GM19372 (cell line): ENCODE measurements at regions not wholly inside any gene's neighbourhood (a gene's known extent, or its start where the extent isn't known, plus 50 kb on each side); places are given as distances from the start of the nearest gene placed in this dataset.

Experiments
- ATAC-seq: cut with Tn5 transposase; IDR thresholded peaks from one replicate; pipeline ENCODE4 v1.9.1; 2021; ENCODE audit warnings: mild to moderate bottlenecking, low read depth, moderate library complexity; ENCODE audit not compliant: unreplicated experiment

DNA sequence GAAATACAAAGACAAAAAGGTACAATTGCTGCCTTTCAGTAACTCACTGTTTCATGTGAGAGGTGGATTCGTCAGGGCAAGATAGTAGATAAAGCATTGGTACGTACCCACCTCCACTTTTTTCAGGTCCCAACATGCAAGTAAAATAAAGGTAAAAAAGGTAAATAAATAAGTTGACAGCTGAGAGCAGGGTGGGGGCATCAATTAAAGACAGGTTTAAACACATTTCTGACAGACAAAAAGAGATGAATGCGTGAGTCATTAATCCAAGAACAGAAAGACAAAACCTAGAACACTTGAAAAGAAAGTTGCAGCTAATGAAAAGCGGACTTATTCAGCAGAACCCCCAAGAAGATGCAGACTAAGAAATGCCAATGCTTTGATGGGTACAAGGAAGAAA is 979.6 kb upstream of the CDH2 start:
- no peak for ATAC-seq

GRCh38 chr18:29154758-29155725 is 978.1 kb upstream of the CDH2 start:
- no peak for ATAC-seq

- ATAC-seq: no peak
Observed at GRCh38 chr18:29154196-29154757, 977.3 kb upstream of the CDH2 start.

DNA sequence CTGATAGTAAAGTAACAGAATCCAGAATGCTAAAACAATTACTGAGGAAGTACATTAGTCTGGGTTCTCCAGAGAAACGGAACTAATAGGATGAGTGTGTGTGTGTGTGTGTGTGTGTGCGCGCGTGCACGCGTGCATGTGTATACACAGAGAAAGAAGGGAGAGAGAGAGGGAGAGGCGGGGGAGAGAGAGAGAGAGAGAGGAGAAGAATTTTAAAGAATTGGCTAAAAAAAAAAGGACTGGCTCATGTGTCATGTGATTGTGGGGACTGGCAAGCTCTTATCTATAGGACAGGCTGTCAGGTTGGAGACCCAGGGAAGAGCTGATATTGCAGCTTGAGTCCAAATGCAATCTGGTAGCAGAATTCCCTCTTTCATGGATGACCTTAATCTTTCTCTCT is 976.2 kb upstream of the CDH2 start:
- no peak for ATAC-seq

GRCh38 chr18:29147944-29148343 is 971.0 kb upstream of the CDH2 start:
- ATAC-seq: no peak

- no peak for ATAC-seq
Observed at GRCh38 chr18:29146068-29146467, 969.1 kb upstream of the CDH2 start.

- no peak for ATAC-seq
Observed at GRCh38 chr18:29140590-29140989, 963.7 kb upstream of the CDH2 start.

DNA sequence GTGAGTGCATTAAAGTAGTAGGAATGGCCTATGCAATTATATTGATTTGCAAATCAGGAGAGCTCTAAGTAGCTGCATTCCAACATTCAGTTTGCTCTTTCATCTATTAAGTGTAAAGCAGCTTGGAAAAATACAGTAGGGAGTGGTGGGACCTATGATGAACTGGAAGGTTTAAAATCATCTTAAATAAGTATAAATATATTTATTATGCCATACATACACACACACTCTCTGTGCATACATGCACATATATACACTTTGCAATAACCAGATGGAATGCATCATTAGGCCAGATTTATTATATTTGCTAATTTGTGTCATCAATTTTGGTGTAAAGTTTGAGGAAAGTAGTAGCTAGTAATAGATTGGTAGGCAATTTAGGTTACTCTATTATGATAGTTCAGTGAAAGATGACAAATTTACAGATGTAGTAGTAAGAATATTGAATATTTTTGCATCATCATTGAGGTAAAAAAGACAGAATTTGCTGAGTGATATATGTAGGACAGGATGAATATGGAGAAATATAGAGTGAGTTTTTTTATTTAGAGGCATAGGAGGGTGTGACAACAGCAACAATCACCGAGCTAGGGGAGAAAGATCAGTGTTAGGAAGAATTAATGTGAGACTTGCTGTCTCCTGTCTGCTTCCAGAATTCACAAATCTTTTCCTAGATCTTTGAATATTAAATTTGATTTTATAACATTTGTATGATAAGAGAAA is 961.0 kb upstream of the CDH2 start:
- no peak for ATAC-seq

GRCh38 chr18:29123706-29124530 is 947.0 kb upstream of the CDH2 start:
- no peak for ATAC-seq

GRCh38 chr18:29104671-29105070 is 927.7 kb upstream of the CDH2 start:
- ATAC-seq: no peak

GRCh38 chr18:29104227-29104626 is 927.3 kb upstream of the CDH2 start:
- no peak for ATAC-seq

DNA sequence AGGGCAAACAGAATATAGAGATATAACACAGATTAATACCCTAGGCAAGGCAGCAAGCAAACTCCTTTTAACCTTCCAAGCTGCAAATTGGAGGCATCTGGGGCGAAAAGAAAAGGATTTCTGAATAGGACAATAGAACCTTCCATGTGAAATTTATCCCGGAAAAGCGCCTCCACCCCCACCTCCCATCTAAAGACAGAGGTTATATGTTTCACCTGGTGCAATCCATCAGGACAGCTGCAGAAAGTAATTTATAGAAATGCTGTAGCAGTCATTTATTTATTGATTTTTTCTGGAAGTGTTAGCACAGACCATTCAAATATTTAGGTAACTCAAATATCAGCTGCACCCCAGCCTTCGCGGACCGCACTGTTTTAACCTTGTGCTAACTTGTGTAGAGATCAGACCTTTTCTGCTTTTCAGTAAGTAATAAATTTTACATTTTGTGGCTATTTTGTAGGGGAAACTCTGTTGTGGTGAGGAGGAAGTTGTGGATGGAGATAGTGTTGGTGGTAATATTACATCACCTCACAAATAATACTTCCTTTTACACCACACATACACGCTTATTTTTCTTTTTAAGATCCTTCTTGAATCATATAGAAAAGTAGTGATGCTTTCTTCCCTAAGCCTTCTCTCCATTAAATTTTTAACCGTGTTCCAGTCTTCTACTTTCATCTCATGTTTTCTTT is 919.3 kb upstream of the CDH2 start:
- no peak for ATAC-seq

GRCh38 chr18:29087616-29088246 is 910.8 kb upstream of the CDH2 start:
- no peak for ATAC-seq

DNA sequence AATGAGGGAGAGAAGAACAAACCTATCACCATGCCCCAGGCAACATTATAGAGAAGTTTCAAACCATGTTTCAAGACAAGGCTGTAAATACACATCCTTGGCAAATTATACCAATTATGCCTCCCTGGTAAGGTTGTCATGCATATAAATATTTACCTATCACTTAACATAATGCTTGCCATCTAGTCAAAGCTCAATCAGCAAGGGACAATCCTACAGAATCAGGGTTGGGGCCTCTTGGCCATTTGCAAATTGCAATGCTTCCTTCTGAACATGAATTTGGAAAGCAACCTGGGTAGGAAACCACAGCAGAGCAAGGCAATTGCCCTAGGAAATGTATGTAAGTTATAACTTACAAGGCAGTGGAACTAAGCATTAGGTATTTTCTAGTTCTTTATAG is 907.2 kb upstream of the CDH2 start:
- no peak for ATAC-seq

GRCh38 chr18:29083545-29083944 is 906.6 kb upstream of the CDH2 start:
- no peak for ATAC-seq

GRCh38 chr18:29080946-29081345 is 904.0 kb upstream of the CDH2 start:
- no peak for ATAC-seq

DNA sequence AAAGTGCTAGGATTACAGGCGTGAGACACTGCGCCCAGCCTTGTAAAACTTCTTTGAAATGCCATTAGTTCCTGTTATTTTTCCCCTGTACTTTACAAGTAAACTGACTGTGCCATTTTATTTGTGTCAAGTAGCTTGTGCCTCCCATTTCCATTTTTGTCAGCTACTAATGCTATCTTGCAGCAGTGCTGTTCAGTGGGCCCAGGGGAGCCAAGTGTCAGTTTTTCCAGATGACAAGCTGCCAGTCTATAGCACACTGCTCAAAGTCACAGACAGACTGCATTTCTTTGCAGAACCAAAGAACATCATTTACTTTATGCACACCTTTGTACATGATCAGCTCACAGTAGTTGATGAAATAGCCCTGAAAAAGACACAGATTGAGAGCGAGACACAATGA is 901.3 kb upstream of the CDH2 start:
- ATAC-seq: no peak

DNA sequence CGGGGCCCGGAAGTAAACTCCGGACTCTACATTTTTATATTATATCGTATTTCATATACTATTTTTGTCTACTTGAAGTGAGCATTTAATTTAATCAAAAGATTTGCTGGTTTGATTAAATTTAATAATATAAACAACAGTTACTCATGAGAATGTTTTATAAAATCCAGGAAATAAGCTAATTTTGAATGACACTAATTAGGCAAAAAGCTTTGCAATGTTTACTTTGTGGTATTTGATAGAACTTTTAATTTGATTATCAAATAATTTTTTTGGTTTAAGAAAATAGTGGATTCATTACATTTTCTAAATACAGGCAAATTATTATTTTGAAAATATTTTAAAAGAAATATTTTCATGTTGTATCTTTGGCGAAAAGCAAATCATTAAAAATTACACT is 900.4 kb upstream of the CDH2 start:
- ATAC-seq: no peak

DNA sequence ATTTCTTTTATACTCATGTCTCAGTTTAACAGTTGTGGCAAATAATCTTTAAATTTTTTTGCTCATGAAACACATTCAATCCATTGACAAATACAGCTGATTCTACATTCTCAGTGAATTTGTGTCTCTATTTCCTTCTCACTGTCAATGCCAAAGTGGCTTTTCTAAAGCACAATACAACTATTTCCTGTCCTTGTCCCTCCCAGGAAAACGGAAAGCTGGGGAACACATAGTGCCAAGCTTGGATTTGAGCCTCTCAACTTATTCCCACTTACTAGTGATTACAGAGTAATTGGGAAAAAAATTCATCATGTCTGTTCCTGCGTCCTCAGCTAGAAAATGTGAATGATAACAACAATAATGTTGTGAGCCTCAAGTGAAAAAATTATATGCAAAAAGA is 899.7 kb upstream of the CDH2 start:
- no peak for ATAC-seq

- ATAC-seq: no peak
Observed at GRCh38 chr18:29074147-29074546, 897.2 kb upstream of the CDH2 start.
